Dermis microvascular lymphatic vessel endothelial cell (primary cell): ENCODE measurements at regions not wholly inside any gene's neighbourhood (a gene's known extent, or its start where the extent isn't known, plus 50 kb on each side); places are given as distances from the start of the nearest gene placed in this dataset.
"Not testable (repeated sequence)": the region's sequence is repeated elsewhere in the genome, so short reads cannot be mapped to it uniquely, and the experiment has no call there.

Experiments used
- DNase-seq, 2 donors: peaks; one replicate each; pipeline versions ENCODE4 v3.0.0 to v3.0.0-alpha.2; 2010; ENCODE audit warnings: low read depth in 2 of 2

DNA sequence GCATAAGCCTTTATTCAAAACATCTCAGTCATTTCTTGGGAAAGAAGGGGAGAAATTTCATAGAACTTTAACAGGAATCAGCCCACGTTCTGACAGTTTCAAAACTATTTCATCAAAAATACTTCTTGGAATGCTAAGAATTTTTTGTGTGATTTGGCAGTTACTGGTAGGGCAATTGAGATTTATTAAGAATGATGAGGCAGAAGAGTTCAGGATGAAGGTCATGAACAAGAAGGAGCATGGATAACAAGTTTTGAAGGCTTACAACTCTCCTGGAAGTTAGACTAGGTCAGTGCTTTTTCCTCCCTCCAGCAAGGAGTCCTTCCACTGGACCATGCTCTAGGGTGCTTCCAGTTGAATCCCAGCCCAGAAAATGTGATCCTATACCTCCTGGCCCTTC lies 569.9 kb downstream of the ANKRD7 start:
- no peak for DNase-seq

DNA sequence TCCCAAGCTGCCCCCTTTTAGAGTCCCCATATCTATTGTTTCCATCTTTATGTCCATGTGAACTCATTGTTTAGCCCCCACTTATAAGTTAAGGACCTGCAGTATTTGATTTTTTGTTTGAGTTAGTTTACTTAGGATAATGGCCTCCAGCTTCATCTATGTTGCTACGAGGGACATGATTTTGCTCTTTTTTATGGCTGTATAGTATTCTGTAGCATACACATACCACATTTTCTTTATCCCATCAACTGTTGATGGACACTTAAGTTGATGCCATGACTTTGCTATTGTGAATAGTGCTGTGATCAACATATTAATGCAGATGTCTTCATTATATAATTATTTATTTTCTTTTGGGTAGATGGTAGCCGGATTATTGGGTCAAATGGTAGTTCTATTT lies 576.9 kb downstream of the ANKRD7 start:
- no peak for DNase-seq

DNA sequence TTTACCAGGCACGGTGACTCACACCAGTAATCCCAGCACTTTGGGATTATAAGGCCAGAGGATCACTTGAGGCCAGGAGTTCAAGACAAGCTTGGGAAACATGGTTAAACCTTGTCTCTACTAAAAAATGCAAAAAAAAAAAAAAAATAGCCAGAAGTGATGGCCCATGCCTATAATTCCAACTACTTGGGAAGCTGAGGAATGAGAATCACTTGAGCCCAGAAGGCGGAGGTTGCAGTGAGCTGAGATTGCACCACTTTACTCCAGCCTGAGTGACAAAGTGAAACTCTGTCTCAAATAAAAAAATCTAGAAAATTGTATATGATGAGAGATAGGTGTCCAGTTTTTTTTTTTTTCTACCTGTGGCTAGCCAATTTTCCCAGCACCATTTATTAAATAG lies 578.2 kb downstream of the ANKRD7 start:
- no peak for DNase-seq

DNA sequence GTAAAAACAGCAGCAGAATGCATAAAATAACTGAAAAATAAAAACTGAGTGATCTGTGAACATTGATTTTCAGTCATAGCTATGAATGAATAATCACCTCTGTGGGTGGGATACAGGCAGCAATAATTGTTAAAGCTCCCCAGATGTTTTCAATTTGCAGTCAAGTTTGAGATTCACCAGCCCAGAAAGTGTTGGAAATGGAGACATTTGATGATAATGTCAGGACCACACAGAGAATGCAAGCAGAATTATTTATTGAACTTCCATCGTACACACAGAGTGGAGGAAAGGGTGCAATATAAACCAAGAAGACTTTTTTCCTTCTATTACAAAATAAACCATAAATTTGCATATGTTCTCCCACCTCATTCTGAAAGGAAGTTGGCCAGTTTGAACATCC lies 601.7 kb downstream of the ANKRD7 start:
- no peak for DNase-seq

DNA sequence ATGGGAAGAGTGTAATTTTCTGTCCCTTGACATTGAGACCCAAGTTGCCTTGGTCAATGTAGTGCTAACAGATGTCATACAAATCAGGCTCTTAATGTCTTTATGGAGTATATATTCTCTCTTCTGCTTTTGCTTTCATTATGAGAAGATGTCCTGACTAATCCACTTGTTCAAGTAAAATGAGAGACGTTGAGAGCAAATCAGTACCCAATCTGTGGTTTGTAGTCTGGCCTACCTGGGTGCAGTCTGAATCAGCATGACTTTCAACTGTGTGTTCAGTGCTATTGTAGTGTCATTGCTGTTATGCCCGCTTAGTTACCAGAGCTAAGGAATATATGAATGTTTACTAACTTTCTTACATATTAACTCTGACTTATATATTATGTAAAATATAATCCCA lies 612.4 kb downstream of the ANKRD7 start:
- DNase-seq, result no peak

DNA sequence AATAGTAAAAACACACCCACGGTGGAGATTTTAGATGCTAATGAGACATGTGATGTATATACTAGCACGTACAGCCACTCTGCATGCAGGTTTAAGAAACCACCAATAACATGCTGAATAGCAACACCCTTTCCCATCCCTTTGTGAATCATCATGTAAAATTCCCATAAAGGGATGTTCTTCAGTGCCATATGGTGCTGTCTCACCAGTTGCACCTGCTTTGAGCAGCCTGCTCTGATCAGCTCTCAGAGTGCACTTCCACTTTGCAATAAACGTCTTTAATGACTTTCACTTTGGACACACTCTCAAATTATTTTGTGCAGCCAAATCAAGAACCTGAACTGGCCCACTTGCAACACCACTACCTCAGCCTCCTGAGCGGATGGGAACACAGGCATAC lies 615.0 kb downstream of the ANKRD7 start:
- no peak for DNase-seq

DNA sequence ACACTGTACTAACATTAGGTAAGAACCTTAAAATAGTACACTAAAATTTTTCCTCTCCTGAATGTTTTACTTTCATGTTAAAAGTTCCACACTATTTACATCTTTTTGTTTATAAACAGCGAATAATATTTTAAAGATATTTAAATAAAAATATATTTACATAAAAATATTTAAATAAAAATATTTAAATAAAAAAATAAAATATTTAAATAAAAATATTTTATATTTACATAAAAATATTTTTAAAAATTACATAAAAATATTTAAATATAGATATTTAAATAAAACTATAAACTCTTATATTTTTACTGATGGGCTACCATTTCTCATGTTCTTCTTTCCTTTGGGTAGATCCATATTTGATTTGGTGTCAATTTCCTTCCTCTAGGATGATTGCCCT lies 619.0 kb downstream of the ANKRD7 start:
- DNase-seq, result no peak

DNA sequence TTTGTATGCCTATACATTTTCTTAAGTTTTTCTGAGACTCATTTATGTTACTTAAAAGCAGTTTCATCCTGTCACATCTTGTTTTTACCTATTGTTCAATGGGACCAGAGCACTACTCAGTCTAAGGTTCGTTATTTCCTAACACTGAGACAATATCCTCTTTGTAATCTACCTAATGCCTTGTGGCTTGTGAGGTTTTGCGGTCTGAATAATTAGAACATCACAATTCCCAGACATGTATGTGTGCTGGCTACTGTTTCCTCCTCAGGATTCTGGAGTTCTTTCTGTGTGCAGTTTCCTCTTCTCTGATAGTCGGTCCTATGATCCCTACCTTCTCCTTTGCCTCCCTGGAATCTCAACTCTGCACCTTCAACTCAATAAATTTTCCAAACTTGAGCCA lies 620.2 kb downstream of the ANKRD7 start:
- no peak for DNase-seq

DNA sequence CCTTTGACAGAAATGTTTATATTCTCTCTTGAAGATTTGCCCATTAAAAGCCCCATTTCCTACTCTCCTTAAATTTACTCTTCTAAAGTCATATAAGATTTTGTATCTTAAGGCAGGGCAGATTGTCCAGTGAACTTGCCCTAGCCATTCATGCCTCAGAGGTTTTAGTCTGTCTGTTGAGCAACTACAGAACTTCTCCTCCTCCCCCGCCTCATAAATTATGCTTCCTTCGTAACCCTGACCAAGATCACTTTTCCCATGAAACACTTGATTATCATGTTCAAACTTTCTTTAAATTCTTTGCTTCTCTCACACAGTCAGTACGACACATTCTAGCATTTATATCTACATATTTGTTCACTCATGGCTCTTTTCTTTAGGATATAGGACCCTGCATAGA lies 621.3 kb downstream of the ANKRD7 start:
- no peak for DNase-seq

DNA sequence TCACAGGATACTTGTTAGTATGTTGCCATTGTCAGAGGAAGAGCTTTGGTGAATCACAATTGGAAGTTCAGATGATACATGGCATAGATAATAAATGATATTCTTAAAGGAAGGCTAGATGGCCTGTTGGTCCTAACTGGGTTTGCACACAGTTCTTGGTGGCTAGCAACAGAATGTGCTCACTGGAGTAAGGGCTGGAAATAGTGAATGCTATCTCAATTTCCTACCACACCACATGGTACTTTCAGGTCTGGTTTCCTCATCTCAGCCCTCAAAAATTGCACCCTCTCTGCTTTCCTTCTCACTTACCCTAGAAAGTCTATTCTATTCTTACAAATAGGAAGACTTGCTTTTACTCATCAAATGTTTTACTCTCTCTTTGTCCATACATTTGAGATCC lies 622.5 kb downstream of the ANKRD7 start:
- DNase-seq, result no peak

DNA sequence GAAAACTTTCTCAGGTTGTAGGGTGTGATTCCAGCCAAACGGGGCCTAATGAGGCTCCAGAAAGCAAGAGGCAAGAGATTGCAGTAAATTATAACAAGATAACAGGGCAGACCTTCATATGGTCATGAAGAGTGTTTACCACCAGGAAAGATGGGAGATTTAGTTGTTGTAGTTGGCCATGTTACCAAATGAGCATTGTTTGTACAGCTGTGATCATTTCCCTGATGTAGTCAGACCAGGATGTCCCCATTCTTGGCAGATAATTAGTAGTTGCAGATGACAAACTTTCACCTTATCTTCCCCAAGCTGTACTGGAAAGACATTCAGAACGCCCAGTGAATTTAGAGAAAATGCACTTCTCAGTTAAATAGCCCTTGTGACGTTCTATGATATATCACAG lies 630.8 kb downstream of the ANKRD7 start:
- DNase-seq, result no peak

DNA sequence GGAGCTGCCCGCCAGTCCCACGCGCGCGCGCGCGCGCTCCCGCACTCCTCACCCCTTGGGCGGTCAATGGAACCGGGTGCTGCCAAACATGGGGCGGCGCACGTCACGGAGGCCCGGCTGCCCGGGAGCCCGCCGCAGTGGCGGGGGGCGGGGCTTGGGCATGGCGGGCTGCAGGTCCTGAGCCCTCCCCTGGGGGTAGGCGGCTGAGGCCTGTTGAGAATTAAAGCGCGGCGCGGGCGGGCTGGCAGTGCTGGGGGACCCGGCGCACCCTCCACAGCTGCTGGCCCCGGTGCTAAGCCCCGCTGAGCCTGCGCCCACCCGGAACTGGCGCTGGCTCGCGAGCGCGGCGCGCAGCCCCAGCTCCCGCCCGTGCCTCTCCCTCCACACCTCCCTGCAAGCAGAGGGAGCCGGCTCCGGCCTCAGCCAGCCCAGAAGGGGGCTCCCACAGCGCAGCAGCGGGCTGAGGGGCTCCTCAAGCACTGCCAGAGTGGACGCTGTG lies 634.2 kb downstream of the ANKRD7 start:
- DNase-seq, result no peak

DNA sequence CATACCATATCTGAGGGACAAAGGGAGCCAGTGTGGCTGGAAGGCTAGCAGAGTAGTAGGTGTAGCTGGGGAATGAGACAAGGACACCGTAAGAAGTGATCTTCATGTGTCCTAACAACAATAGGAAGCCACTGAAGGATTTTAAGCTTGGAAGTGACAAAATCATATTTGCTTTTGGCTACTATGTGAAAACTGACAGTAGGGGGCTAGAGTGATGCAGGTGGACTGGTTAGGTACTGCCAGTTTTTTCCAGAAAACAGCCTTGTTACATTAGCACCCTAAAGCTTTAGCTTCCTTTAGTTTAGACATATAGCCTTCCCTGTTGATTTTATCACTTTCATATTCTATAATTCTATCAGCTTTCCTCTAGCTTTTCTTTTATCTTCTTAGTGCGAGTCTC lies 637.1 kb downstream of the ANKRD7 start:
- no peak for DNase-seq

DNA sequence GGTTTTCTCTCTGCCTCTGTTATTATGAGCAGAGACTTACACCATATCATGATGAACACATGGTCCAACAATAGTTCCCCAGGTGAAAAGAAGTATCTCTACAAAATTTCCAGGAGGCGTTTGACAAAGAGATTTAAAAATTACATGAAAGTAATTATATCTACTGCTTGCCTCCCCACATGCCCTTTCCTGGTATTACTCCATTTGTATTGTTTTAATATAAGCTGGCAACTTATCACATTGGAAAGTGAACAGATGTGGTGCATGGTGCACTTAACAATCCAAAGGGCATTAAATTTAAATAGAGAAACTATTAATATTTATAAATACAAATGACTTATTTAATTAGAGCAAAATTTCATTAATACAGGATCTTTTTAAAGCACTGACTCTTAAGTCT lies 638.2 kb downstream of the ANKRD7 start:
- no peak for DNase-seq

DNA sequence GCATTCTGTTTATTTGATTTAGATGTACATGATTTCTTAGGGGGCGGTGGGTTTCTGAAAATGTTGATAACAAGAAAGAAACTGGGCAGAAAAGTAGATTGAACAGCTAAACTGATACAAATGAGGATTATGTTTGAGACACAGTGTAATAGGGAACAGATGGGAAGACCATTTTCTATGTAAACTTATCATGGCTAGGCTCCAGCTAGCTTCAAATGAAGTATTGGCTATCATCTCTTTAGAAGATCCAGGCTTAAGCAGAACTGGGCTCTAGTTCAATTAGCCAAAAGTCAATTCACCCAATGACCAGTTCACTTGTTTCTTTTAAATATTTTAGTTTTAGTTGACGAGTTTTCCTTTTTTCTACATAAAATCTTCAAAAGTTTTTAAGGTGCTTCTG lies 639.5 kb downstream of the ANKRD7 start:
- DNase-seq, result no peak

DNA sequence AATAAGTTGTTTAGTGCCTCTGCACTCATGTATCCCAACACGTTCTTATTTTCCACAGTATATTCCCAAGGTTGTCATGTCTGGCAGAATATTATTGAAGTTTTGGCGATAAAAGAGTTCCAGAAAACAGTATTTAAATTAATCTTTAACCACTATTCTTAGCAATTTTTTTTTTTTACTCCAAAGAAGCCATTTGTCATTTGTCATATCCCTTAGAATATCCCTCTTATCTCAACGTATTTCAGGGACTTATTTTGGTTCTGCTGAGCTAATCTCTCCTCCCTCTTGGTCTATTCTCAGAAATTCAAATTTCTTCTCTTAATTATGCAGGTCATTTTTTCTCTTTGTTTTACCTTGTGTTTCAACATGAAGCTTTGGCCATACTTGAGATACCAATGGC lies 643.4 kb downstream of the ANKRD7 start:
- no peak for DNase-seq

DNA sequence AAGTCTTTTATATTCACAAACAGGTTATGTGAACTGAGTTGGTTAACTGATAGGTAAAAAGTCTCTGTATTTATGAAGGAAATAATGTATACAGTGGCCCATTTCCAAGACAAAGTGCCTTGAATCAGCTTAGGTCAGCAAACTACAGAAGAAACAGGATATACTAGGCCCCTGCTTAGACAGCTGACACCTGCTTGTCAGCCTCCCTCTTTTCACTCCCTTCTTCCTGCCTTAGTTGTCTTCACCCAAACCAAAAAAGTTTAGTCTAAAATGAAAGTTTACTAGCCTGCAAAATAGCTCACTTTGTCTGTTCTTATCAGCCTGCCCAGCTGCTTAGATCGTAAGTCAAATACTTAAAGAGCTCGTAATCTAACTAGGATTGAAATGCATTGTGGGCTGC lies 644.6 kb downstream of the ANKRD7 start:
- DNase-seq, result not testable (repeated sequence)

DNA sequence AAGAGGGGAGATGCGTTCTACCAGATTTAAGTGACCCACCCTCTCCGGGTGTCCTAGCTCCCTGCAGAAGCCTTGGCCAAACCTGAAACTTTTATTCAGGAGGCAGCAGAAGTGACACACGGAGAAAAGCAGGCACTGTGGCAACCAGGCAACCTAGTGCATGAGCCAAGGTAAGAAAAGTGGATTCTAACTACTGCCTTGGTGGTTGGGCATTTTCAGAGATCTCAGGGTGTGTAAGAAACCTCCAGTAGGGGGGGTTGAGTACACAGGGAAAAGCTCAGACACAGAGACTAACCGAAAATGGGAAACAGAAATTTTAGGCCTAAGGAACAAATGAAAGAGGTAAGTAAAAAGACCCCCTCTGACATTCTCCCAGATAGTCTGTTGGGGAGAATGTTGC lies 645.7 kb downstream of the ANKRD7 start:
- no peak for DNase-seq

DNA sequence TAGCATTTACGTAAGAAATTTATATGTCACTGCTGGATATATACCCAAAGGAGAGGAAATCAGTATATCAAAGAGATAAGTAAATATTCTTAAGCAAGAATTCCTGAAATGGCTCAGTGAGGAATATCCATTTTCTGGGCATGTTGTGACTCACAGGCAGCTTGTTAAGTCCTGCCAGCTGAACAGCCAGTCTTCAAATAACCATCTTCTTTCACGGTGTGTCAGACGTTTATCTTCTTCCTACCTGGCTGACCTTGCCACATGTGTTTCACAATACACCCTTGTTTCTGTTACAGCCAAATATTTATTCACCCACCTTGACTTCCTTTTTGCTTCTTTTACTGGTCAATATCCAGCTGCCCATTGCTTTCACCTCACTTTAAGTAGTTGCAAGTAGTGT lies 648.1 kb downstream of the ANKRD7 start:
- no peak for DNase-seq

DNA sequence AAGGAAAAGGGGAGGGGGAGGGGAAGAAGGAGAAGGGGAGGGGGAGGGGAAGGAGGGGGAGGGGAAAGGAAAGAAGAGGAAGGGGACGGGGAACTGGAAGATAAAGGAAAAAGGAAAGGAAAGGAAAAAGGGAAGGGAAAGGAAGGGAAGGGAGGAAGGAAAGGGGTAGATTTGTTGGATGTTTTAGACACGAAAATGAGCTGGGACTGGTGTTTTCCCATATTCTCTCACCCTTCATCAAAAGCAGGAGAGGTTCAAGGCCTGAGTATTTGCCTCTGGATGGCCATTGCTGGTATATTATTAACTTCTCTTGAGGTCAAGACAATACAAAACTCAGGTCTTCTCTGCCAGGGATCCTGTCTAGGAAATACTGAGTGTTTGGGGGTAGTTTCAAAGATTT lies 652.7 kb downstream of the ANKRD7 start:
- no peak for DNase-seq

DNA sequence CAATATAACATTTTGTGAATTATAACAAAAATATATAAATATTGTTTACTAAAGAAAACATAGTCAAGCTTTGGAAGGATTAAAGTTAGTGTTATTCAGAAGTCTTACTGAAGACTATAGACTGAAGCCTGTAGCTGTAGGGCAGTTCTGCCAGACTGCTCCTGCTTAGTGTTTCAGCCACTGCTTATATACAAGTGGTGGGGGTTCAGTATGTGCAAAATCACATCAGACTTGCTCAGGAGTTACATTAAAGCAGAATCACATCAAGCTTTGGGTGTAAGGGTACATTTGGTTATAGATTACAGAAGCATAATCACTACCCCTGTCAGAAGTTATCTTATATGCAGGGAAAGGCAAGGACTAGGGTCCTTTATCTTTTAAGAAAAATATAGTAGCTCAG lies 653.8 kb downstream of the ANKRD7 start:
- DNase-seq, result no peak

DNA sequence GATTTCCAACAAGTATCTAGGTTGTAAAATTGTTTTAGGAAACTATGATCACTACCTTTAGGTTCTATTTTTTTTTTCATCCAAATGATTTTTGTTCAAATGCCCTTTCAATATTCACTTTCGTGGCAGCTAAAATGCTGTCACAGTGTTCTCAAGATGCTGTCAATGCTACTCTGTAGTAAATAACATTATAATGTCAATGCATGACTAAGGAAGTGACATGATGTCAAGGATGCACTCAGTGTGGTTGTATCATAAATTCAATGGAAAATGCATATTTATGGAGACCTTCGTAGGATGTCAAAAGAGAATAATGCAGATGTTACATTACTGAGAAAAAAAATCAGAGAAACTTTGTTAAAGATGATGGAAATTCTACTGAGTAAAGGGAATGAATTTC lies 673.8 kb downstream of the ANKRD7 start:
- no peak for DNase-seq

DNA sequence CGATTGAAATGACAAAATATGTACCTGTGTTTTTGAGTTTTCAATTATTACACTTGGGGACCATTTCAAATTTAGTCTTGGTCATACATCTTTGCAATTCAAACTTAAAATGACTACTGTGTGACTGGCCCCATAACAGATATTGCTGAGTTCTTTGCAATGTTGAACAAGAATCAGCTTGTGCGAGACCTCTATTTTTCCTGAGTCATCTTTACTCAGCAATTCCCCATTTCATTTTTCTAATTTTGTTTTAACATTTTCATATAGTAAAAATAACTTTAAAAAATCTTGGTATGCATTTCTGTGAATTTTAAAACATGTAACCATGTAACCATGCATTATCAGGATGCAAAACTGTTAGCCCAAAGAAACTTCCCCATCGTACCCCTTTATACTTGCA lies 678.1 kb downstream of the ANKRD7 start:
- DNase-seq, result no peak

DNA sequence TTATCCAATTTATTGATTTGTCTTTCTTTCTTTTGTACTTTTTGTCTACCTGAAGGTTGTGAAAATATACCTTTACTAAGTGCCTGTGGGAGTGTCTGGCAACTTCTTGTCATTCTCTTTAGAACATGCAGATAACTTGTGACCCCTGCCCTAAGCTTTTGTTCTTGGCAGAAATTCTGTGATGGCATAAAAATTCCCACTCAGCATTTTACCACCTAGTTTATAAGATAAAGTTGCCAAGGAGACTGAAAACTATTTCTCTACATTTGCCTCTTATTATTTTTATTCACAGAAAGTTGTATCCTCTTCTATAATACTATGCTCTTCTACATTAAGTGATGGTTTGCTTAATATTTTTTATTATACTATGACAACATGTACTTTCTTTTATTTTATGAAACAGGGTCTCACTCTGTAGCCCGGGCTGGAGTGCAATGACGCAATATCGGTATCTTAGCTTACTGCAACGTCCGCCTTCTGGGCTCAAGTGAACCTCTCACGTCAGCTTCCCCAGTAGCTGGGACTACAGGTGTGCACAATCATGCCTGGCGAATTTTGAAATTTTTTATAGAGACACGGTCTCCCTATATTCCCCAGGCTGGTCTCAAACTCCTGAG lies 683.5 kb downstream of the ANKRD7 start:
- no peak for DNase-seq
